Nephron progenitor cell (in vitro differentiated cells): ENCODE measurements at regions not wholly inside any gene's neighbourhood (a gene's known extent, or its start where the extent isn't known, plus 50 kb on each side); places are given as distances from the start of the nearest gene placed in this dataset.

Experiments used
- DNase-seq: peaks from one replicate; pipeline ENCODE4 v3.0.0; 2021
- H3K27ac Mint-ChIP-seq: 2 replicates; pipeline ENCODE4 v1.8.0; 2021; ENCODE audit warnings: mild to moderate bottlenecking, moderate library complexity, mixed read lengths
- H3K27me3 Mint-ChIP-seq: 2 replicates; pipeline ENCODE4 v1.8.0; 2021; ENCODE audit warnings: mild to moderate bottlenecking, low read depth, mixed read lengths; ENCODE audit not compliant: poor library complexity
- H3K36me3 Mint-ChIP-seq: 2 replicates; pipeline ENCODE4 v1.8.0; 2021; ENCODE audit warnings: low read depth, mixed read lengths
- H3K4me1 Mint-ChIP-seq: 2 replicates; pipeline ENCODE4 v1.8.0; 2021; ENCODE audit warnings: mixed read lengths
- H3K4me3 Mint-ChIP-seq: 2 replicates; pipeline ENCODE4 v1.8.0; 2021; ENCODE audit warnings: mild to moderate bottlenecking, moderate library complexity, mixed read lengths
- H3K9me3 Mint-ChIP-seq: 2 replicates; pipeline ENCODE4 v1.8.0; 2021; ENCODE audit warnings: mild to moderate bottlenecking, moderate library complexity, mixed read lengths
- TF ChIP-seq, protein P1 (sequence below): fragments of 200-600 bp; sonication (generic); IDR thresholded peaks from 2 replicates; pipeline ENCODE4 v1.5.0; 2021; ENCODE audit warnings: antibody characterized with exemption

DNA sequence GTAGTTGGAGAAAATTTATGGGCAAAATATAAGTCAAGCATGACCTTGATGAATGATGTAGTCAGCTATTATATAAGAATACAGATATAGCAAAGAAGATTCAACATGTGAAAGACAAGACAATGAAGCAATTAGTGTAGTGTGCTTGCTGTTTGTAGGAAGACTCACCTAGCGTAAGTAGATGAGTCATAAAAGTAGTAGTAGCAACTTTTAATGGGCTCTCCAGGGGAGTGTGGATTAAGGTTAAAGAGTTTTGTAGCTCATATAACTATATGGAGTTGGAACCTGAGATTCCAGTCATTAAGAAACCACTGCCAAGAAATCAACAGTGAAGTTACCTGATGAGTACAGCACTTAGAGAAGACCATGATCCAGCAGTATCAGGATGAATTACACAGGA lies 444.7 kb upstream of the CNTN3 start:
- peaks cover 5% of the 10 kb centered on the region for H3K9me3 Mint-ChIP-seq
- no peaks in the 10 kb centered on the region for H3K36me3 Mint-ChIP-seq
- DNase-seq = no peak
- H3K4me1 Mint-ChIP-seq = no peaks in the 10 kb centered on the region
- H3K4me3 Mint-ChIP-seq = no peak overlapping the region
- TF ChIP-seq, protein P1, sequence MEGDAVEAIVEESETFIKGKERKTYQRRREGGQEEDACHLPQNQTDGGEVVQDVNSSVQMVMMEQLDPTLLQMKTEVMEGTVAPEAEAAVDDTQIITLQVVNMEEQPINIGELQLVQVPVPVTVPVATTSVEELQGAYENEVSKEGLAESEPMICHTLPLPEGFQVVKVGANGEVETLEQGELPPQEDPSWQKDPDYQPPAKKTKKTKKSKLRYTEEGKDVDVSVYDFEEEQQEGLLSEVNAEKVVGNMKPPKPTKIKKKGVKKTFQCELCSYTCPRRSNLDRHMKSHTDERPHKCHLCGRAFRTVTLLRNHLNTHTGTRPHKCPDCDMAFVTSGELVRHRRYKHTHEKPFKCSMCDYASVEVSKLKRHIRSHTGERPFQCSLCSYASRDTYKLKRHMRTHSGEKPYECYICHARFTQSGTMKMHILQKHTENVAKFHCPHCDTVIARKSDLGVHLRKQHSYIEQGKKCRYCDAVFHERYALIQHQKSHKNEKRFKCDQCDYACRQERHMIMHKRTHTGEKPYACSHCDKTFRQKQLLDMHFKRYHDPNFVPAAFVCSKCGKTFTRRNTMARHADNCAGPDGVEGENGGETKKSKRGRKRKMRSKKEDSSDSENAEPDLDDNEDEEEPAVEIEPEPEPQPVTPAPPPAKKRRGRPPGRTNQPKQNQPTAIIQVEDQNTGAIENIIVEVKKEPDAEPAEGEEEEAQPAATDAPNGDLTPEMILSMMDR = no peak
- H3K27me3 Mint-ChIP-seq = peaks cover 7% of the 10 kb centered on the region
- H3K27ac Mint-ChIP-seq = no peak overlapping the region

GRCh38 chr3:75061806-75062205 lies 447.3 kb upstream of the CNTN3 start:
- Mint-ChIP-seq H3K27me3 (peaks cover 3% of the 10 kb centered on the region), H3K27ac (no peak overlapping the region), H3K4me3 (no peak overlapping the region), H3K9me3 (peaks cover 30% of the 10 kb centered on the region), H3K4me1 (no peaks in the 10 kb centered on the region), H3K36me3 (no peaks in the 10 kb centered on the region)
- no peak for DNase-seq
- TF ChIP-seq, protein P1 = no peak

DNA sequence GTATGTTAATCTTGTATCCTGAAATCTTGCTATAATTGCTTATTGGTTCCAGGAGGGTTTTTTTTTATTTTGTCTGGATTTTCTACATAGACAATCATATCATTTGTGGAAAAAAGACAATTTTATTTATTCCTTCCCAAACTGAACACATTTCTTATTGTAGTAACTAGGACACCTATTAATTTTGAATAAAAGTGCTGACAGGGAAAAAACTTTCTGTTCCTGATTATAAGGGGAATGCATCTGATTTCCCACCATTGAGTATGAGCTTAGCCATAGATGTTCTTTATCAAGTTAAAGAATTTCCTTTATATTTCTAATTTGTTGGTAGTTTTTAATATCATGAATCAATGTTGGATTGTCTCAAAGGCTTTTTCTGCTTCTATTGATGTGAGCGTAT lies 460.7 kb upstream of the CNTN3 start:
- Mint-ChIP-seq H3K27me3 (no peaks in the 10 kb centered on the region), H3K36me3 (no peaks in the 10 kb centered on the region), H3K4me1 (no peaks in the 10 kb centered on the region), H3K27ac (no peak overlapping the region), H3K9me3 (no peaks in the 10 kb centered on the region), H3K4me3 (no peak overlapping the region)
- TF ChIP-seq, protein P1 = no peak
- no peak for DNase-seq

DNA sequence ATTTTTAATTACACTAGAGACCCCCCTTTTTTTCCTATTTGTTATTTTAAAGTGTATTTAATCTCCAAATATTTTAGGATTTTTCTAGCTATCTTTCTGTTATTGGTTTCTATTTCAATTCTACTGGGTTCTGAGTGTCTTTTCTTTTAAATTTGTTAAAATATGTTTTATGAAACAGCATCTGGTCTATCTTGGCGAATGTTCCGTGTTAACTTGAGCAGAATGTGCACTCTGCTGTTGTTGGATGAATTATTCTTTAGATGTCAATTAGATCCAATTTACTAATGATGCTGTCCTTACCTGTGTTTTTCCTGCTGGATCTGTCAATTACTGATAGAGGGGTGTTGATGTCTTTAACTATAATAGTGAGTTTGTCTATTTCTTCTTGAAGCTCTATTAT lies 462.0 kb upstream of the CNTN3 start:
- Mint-ChIP-seq H3K36me3 (no peaks in the 10 kb centered on the region), H3K9me3 (no peaks in the 10 kb centered on the region), H3K27ac (no peak overlapping the region), H3K4me1 (no peaks in the 10 kb centered on the region), H3K4me3 (no peak overlapping the region), H3K27me3 (no peaks in the 10 kb centered on the region)
- TF ChIP-seq, protein P1 = no peak
- no peak for DNase-seq

- no peaks in the 10 kb centered on the region for H3K4me1 Mint-ChIP-seq
- H3K36me3 Mint-ChIP-seq = no peaks in the 10 kb centered on the region
- TF ChIP-seq, protein P1 = no peak
- H3K27me3 Mint-ChIP-seq = no peaks in the 10 kb centered on the region
- H3K4me3 Mint-ChIP-seq = no peak overlapping the region
- DNase-seq = no peak
- no peaks in the 10 kb centered on the region for H3K9me3 Mint-ChIP-seq
- H3K27ac Mint-ChIP-seq = no peak overlapping the region
Observed at GRCh38 chr3:75078290-75078689, 463.8 kb upstream of the CNTN3 start.

GRCh38 chr3:75082845-75083244 lies 468.4 kb upstream of the CNTN3 start:
- no peaks in the 10 kb centered on the region for H3K36me3 Mint-ChIP-seq
- no peak for DNase-seq
- no peaks in the 10 kb centered on the region for H3K4me1 Mint-ChIP-seq
- H3K4me3 Mint-ChIP-seq = no peak overlapping the region
- no peaks in the 10 kb centered on the region for H3K9me3 Mint-ChIP-seq
- H3K27me3 Mint-ChIP-seq = no peaks in the 10 kb centered on the region
- H3K27ac Mint-ChIP-seq = no peak overlapping the region
- TF ChIP-seq, protein P1 = no peak
